ENCODE measurements at regions not wholly inside any gene's neighbourhood (a gene's known extent, or its start where the extent isn't known, plus 50 kb on each side); places are given as distances from the start of the nearest gene placed in this dataset.

GRCh38 chr9:80143899-80144298 lies 572.1 kb downstream of the TLE4 start:
- TF ChIP-seq CTCF (IDR thresholded peaks at IDR 0.05; ENCODE audit: low read length) (no peak), EZH2 (optimal IDR thresholded peaks at IDR 0.05; ENCODE audit: low read depth, low read length) (no peak), EZH2phosphoT487 (IDR thresholded peaks at IDR 0.05; ENCODE audit: low read length) (no peak)
